K562 (cell line): ENCODE measurements at regions not wholly inside any gene's neighbourhood (a gene's known extent, or its start where the extent isn't known, plus 50 kb on each side); places are given as distances from the start of the nearest gene placed in this dataset.

Source experiments
- CEBPB ChIP-seq: fragments of 450-650 bp; IDR thresholded peaks from 2 replicates; pipeline ENCODE4 v1.6.1; 2016; ENCODE audit warnings: missing genetic modification characterization, missing compliant biosample characterization
- CREB1 ChIP-seq, 2 experiments: sonication (generic) in 1 of 2; formaldehyde crosslinking in 1 of 2; IDR thresholded peaks; 2 replicates each; pipeline versions ENCODE4 v1.6.1 to v1.8.0; 2012 to 2022; ENCODE audit warnings: inconsistent platforms in 1 of 2, mild to moderate bottlenecking in 1 of 2, missing genetic modification reagents in 1 of 2, moderate library complexity in 1 of 2
- IRF2 ChIP-seq: sonication (generic); formaldehyde crosslinking; IDR thresholded peaks from 2 replicates; pipeline ENCODE4 v1.8.1; 2022; ENCODE audit warnings: mild to moderate bottlenecking, missing genetic modification reagents
- L3MBTL2 ChIP-seq: fragments of 450-650 bp; IDR thresholded peaks from 2 replicates; pipeline ENCODE4 v1.6.1; 2016; ENCODE audit warnings: mild to moderate bottlenecking, moderate library complexity
- MEIS2 ChIP-seq: fragments of 450-650 bp; IDR thresholded peaks from 2 replicates; pipeline ENCODE4 v1.6.1; 2014; ENCODE audit warnings: mild to moderate bottlenecking; ENCODE audit not compliant: partially characterized antibody
- MGA ChIP-seq: fragments of 450-650 bp; IDR thresholded peaks from 2 replicates; pipeline ENCODE4 v1.6.1; 2016; ENCODE audit warnings: mild to moderate bottlenecking, moderate library complexity
- NFIC ChIP-seq: fragments of 450-650 bp; IDR thresholded peaks from 2 replicates; pipeline ENCODE4 v1.6.1; 2017; ENCODE audit warnings: mild to moderate bottlenecking, inconsistent platforms
- POLR2AphosphoS2 ChIP-seq: IDR thresholded peaks from 2 replicates; pipeline ENCODE4 v1.6.1; 2012; ENCODE audit warnings: low read length, improper control_type of control experiment
- RBFOX2 ChIP-seq: fragments of 200-400 bp; formaldehyde crosslinking; IDR thresholded peaks from 2 replicates; pipeline ENCODE4 v1.6.1; 2017; ENCODE audit warnings: low read depth, mild to moderate bottlenecking, low read length, moderate library complexity
- SMARCC2 ChIP-seq: fragments of 450-650 bp; IDR thresholded peaks from 2 replicates; pipeline ENCODE4 v1.6.1; 2017; ENCODE audit warnings: antibody characterized with exemption, moderate library complexity, mild to moderate bottlenecking, low read depth
- TF ChIP-seq, protein P1 (sequence below): fragments of 250-450 bp; sonication (Bioruptor Pico); IDR thresholded peaks from 2 replicates; pipeline ENCODE4 v1.5.0; 2021; ENCODE audit warnings: mild to moderate bottlenecking, borderline replicate concordance
- TF ChIP-seq, protein P2 (sequence below): fragments of 450-650 bp; IDR thresholded peaks from 2 replicates; pipeline ENCODE4 v1.6.1; 2016; ENCODE audit warnings: antibody characterized with exemption

DNA sequence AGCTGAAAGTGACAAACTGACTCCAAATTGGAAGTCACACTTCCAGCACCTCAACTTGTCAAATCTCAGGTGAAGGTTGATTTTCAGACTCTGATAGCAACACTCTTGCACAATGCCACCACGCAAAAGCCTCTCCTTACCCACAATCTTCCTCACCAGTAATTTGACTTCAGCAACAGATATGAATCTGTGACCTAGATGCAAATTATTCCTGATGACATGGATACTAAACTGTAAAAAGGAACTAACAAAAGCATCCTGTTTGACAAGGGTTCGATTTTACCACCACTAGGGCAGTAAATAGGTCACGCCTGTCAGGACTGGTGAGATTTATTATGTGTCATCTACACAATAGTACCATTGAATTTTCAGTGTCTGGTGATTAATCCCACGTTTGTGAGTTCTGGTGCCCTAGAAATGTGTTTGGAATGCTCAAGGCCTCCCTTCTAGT is 134.4 kb upstream of the COL21A1 start (continued):
- TF ChIP-seq MGA: no peak
- no peak for TF ChIP-seq L3MBTL2
- TF ChIP-seq POLR2AphosphoS2: no peak
- no peak for TF ChIP-seq IRF2 (CRISPR knock-in tag)
- TF ChIP-seq MEIS2: peak; percentile 59
- TF ChIP-seq SMARCC2: no peak
- no peak for TF ChIP-seq RBFOX2
- peak; percentile 40 for TF ChIP-seq CEBPB (tag)
- TF ChIP-seq CREB1 (IDR thresholded peaks at IDR 0.05): no peak
- TF ChIP-seq CREB1 (CRISPR knock-in tag; IDR thresholded peaks at IDR 0.05): no peak
- TF ChIP-seq, protein P1, sequence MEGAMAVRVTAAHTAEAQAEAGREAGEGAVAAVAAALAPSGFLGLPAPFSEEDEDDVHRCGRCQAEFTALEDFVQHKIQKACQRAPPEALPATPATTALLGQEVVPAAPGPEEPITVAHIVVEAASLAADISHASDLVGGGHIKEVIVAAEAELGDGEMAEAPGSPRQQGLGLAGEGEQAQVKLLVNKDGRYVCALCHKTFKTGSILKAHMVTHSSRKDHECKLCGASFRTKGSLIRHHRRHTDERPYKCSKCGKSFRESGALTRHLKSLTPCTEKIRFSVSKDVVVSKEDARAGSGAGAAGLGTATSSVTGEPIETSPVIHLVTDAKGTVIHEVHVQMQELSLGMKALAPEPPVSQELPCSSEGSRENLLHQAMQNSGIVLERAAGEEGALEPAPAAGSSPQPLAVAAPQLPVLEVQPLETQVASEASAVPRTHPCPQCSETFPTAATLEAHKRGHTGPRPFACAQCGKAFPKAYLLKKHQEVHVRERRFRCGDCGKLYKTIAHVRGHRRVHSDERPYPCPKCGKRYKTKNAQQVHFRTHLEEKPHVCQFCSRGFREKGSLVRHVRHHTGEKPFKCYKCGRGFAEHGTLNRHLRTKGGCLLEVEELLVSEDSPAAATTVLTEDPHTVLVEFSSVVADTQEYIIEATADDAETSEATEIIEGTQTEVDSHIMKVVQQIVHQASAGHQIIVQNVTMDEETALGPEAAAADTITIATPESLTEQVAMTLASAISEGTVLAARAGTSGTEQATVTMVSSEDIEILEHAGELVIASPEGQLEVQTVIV (CRISPR knock-in tag): no peak
- no peak for TF ChIP-seq NFIC
- TF ChIP-seq, protein P2, sequence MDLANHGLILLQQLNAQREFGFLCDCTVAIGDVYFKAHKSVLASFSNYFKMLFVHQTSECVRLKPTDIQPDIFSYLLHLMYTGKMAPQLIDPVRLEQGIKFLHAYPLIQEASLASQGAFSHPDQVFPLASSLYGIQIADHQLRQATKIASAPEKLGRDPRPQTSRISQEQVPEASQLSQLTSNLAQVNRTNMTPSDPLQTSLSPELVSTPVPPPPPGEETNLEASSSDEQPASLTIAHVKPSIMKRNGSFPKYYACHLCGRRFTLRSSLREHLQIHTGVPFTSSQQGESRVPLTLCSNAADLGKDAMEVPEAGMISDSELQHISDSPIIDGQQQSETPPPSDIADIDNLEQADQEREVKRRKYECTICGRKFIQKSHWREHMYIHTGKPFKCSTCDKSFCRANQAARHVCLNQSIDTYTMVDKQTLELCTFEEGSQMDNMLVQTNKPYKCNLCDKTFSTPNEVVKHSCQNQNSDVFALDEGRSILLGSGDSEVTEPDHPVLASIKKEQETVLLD: no peak
